ENCODE measurements at regions not wholly inside any gene's neighbourhood (a gene's known extent, or its start where the extent isn't known, plus 50 kb on each side); places are given as distances from the start of the nearest gene placed in this dataset.

GRCh38 chr2:238593236-238593635, 166.5 kb downstream of the ASB1 start:
- in situ Hi-C loops (cut with HindIII; ENCODE audit: low sequenced_read_pairs) = no loop called here
- no peak for DNase-seq (ENCODE audit: low read depth, low spot score)
- no peak for TF ChIP-seq CTCF (IDR thresholded peaks at IDR 0.05; ENCODE audit: low read depth, low read length)
- no peak overlapping the region for H3K4me3 ChIP-seq (ENCODE audit: low read depth, low read length)

GRCh38 chr2:238593678-238594077, 167.0 kb downstream of the ASB1 start:
- in situ Hi-C loops (cut with HindIII; ENCODE audit: low sequenced_read_pairs) = no loop called here
- no peak for TF ChIP-seq CTCF (IDR thresholded peaks at IDR 0.05; ENCODE audit: low read depth, low read length)
- H3K4me3 ChIP-seq (ENCODE audit: low read depth, low read length) = no peak overlapping the region
- DNase-seq (ENCODE audit: low read depth, low spot score) = no peak

GRCh38 chr2:238594796-238595749, 168.3 kb downstream of the ASB1 start:
- in situ Hi-C loops (cut with HindIII; ENCODE audit: low sequenced_read_pairs) = no loop called here
- TF ChIP-seq CTCF (IDR thresholded peaks at IDR 0.05; ENCODE audit: low read depth, low read length) = no peak
- no peak for DNase-seq (ENCODE audit: low read depth, low spot score)
- no peak overlapping the region for H3K4me3 ChIP-seq (ENCODE audit: low read depth, low read length)

GRCh38 chr2:238595750-238596570, 169.2 kb downstream of the ASB1 start:
- in situ Hi-C loops (cut with HindIII; ENCODE audit: low sequenced_read_pairs) = no loop called here
- H3K4me3 ChIP-seq (ENCODE audit: low read depth, low read length) = no peak overlapping the region
- no peak for DNase-seq (ENCODE audit: low read depth, low spot score)
- TF ChIP-seq CTCF (IDR thresholded peaks at IDR 0.05; ENCODE audit: low read depth, low read length) = no peak

- no peak for TF ChIP-seq CTCF (IDR thresholded peaks at IDR 0.05; ENCODE audit: low read depth, low read length)
- in situ Hi-C loops (cut with HindIII; ENCODE audit: low sequenced_read_pairs) = no loop called here
- peak; percentile 92 for DNase-seq (ENCODE audit: low read depth, low spot score)
- H3K4me3 ChIP-seq (ENCODE audit: low read depth, low read length) = no peak overlapping the region
Measured at GRCh38 chr2:238596571-238597551, 170.1 kb downstream of the ASB1 start.
